ENCODE measurements at regions not wholly inside any gene's neighbourhood (a gene's known extent, or its start where the extent isn't known, plus 50 kb on each side); places are given as distances from the start of the nearest gene placed in this dataset.

- no peak for TF ChIP-seq CTCF (IDR thresholded peaks at IDR 0.05)
- TF ChIP-seq POLR2A (IDR thresholded peaks at IDR 0.05), result no peak
- peaks cover 0 to 27% (median 4%) of the 10 kb centered on the region in 12 donors for H3K9me3 ChIP-seq
- intact Hi-C loops (cut with DNase I), result no loop called here
- ATAC-seq (no peak), DNase-seq (no peak)
- no peak overlapping the region for H3K4me3 ChIP-seq
- H3K4me1 ChIP-seq, result no peaks in the 10 kb centered on the region
- H3K27ac ChIP-seq, result no peak overlapping the region
- H3K27me3 ChIP-seq, result no peaks in the 10 kb centered on the region
- no peaks in the 10 kb centered on the region for H3K36me3 ChIP-seq
Measured at GRCh38 chr18:4658804-4659203, 203.7 kb upstream of the DLGAP1 start.

- Histone ChIP-seq H3K9me3 (peaks cover 0 to 11% (median 0%) of the 10 kb centered on the region in 12 donors), H3K4me1 (no peaks in the 10 kb centered on the region), H3K36me3 (no peaks in the 10 kb centered on the region), H3K27ac (no peak overlapping the region), H3K4me3 (no peak overlapping the region), H3K27me3 (no peaks in the 10 kb centered on the region)
- DNase-seq (no peak), ATAC-seq (no peak)
- WGBS, 4 donors, result 89 to 97% (median 96%) methylated on average over 2 of the region's 2 CpGs
- intact Hi-C loops (cut with DNase I), result no loop called here
- no peak for TF ChIP-seq CTCF (IDR thresholded peaks at IDR 0.05)
- no peak for TF ChIP-seq POLR2A (IDR thresholded peaks at IDR 0.05)
Measured at GRCh38 chr18:4653418-4653817, 198.3 kb upstream of the DLGAP1 start.

GRCh38 chr18:4641771-4642368, 186.8 kb upstream of the DLGAP1 start:
- no peak for DNase-seq
- TF ChIP-seq POLR2A (IDR thresholded peaks at IDR 0.05) (no peak), CTCF (IDR thresholded peaks at IDR 0.05) (no peak)
- Histone ChIP-seq H3K36me3 (no peaks in the 10 kb centered on the region), H3K27ac (no peak overlapping the region), H3K4me3 (no peak overlapping the region), H3K9me3 (no peaks in the 10 kb centered on the region), H3K27me3 (no peaks in the 10 kb centered on the region), H3K4me1 (no peaks in the 10 kb centered on the region)
- WGBS, 4 donors, result 57 to 69% (median 60%) methylated on average over 5 of the region's 5 CpGs
- ATAC-seq, result no peak
- intact Hi-C loops (cut with DNase I), result no loop called here

- no peaks in the 10 kb centered on the region for H3K9me3 ChIP-seq
- WGBS, 4 donors, result 70 to 81% (median 72%) methylated on average over 3 of the region's 3 CpGs
- ATAC-seq (no peak), DNase-seq (no peak)
- H3K36me3 ChIP-seq, result no peaks in the 10 kb centered on the region
- intact Hi-C loops (cut with DNase I), result no loop called here
- no peak overlapping the region for H3K4me3 ChIP-seq
- H3K27me3 ChIP-seq, result no peaks in the 10 kb centered on the region
- no peak for TF ChIP-seq POLR2A (IDR thresholded peaks at IDR 0.05)
- no peak for TF ChIP-seq CTCF (IDR thresholded peaks at IDR 0.05)
- no peak overlapping the region for H3K27ac ChIP-seq
- no peaks in the 10 kb centered on the region for H3K4me1 ChIP-seq
Measured at GRCh38 chr18:4640349-4641012, 185.4 kb upstream of the DLGAP1 start.
